A549 (cell line): ENCODE measurements at regions not wholly inside any gene's neighbourhood (a gene's known extent, or its start where the extent isn't known, plus 50 kb on each side); places are given as distances from the start of the nearest gene placed in this dataset.

ENCODE experiments used
- ATAC-seq, 2 experiments: fragments of 200-7000 bp in 1 of 2; fragments of >200 bp in 1 of 2; cut with Nextera tagmentation in 1 of 2; cut with Tn5 transposase in 1 of 2; 3 replicates each; pipeline versions ENCODE4 v1.8.0 to v1.9.1; 2018 to 2020; ENCODE audit warnings: mild to moderate bottlenecking in 1 of 2, moderate library complexity in 1 of 2
- CTCF ChIA-PET: fragments of 300-600 bp; sonication (Branson Sonifier 250); formaldehyde crosslinking; extraction: SDS; loops from one replicate; lab custom pipeline; 2021; ENCODE audit warnings: antibody characterized with exemption, inconsistent platforms; lab: Yijun Ruan, JAX
- POLR2A ChIA-PET: fragments of 350-600 bp; formaldehyde crosslinking; extraction: SDS; loops from one replicate; lab custom pipeline; 2021; ENCODE audit warnings: antibody characterized with exemption, inconsistent platforms; lab: Yijun Ruan, JAX
- DNase-seq, 2 experiments: peaks; one replicate each; pipeline versions ENCODE4 v3.0.0 to v3.0.0-alpha.2; 2011 to 2016; ENCODE audit warnings: low read depth in 1 of 2, low spot score in 1 of 2
- FAIRE-seq: peaks from 2 replicates; lab custom pipeline; 2011; peaks lifted over from hg19 to GRCh38; lab: Jason Lieb, UNC
- H3K27ac ChIP-seq, 2 experiments: fragments of >200 bp; sonication (Bioruptor Twin); formaldehyde crosslinking; 3 replicates each; pipeline ENCODE4 v1.5.1; 2016 to 2017
- H3K4me1 ChIP-seq: fragments of >200 bp; sonication (Bioruptor Twin); formaldehyde crosslinking; 3 replicates; pipeline ENCODE4 v1.6.1; 2016
- H3K4me2 ChIP-seq: fragments of >200 bp; sonication (Bioruptor Twin); formaldehyde crosslinking; 3 replicates; pipeline ENCODE4 v1.6.1; 2016
- H3K4me3 ChIP-seq: fragments of >200 bp; sonication (Bioruptor Twin); formaldehyde crosslinking; 3 replicates; pipeline ENCODE4 v1.5.1; 2016
- H3K9me3 ChIP-seq: fragments of >200 bp; sonication (Bioruptor Twin); formaldehyde crosslinking; 3 replicates; pipeline ENCODE4 v1.6.1; 2016
- CBX2 ChIP-seq: fragments of 200-600 bp; sonication (generic); IDR thresholded peaks from 2 replicates; pipeline ENCODE4 v1.6.1; 2016; ENCODE audit warnings: low read depth, mild to moderate bottlenecking, borderline replicate concordance
- CHD4 ChIP-seq: fragments of 200-600 bp; sonication (generic); IDR thresholded peaks from 2 replicates; pipeline ENCODE4 v1.6.1; 2016; ENCODE audit warnings: antibody characterized with exemption, mild to moderate bottlenecking, borderline replicate concordance
- EHMT2 ChIP-seq: fragments of 200-600 bp; sonication (generic); IDR thresholded peaks from 2 replicates; pipeline ENCODE4 v1.6.1; 2016; ENCODE audit warnings: antibody characterized with exemption, low read depth, mild to moderate bottlenecking, moderate library complexity
- EP300 ChIP-seq, 2 experiments: fragments of >200 bp; sonication (Bioruptor Twin); formaldehyde crosslinking; IDR thresholded peaks; 2 replicates in 1 of 2; 3 replicates in 1 of 2; pipeline ENCODE4 v1.6.1; 2016 to 2017
- FOXS1 ChIP-seq: fragments of 250-450 bp; sonication (Bioruptor Pico); IDR thresholded peaks from 2 replicates; pipeline ENCODE4 v1.5.0; 2020; ENCODE audit warnings: mild to moderate bottlenecking, moderate library complexity
- HDAC2 ChIP-seq: fragments of 200-600 bp; sonication (generic); IDR thresholded peaks from 2 replicates; pipeline ENCODE4 v1.6.1; 2016
- HEYL ChIP-seq: fragments of 250-450 bp; sonication (Bioruptor Pico); IDR thresholded peaks from 2 replicates; pipeline ENCODE4 v1.8.0; 2021; ENCODE audit warnings: mild to moderate bottlenecking, moderate library complexity
- HOXA7 ChIP-seq: fragments of 250-450 bp; sonication (Bioruptor Pico); IDR thresholded peaks from 2 replicates; pipeline ENCODE4 v1.5.0; 2020; ENCODE audit warnings: mild to moderate bottlenecking, moderate library complexity
- JUNB ChIP-seq: fragments of >200 bp; sonication (Bioruptor Twin); formaldehyde crosslinking; IDR thresholded peaks from 2 replicates; pipeline ENCODE4 v1.6.1; 2016
- KDM5A ChIP-seq: fragments of 200-600 bp; sonication (generic); IDR thresholded peaks from 2 replicates; pipeline ENCODE4 v1.6.1; 2016; ENCODE audit warnings: antibody characterized with exemption, mild to moderate bottlenecking
- MAZ ChIP-seq: fragments of 150-350 bp; IDR thresholded peaks from 2 replicates; pipeline ENCODE4 v1.6.1; 2014; ENCODE audit warnings: antibody characterized with exemption, low read depth, low read length, borderline replicate concordance
- MYC ChIP-seq: IDR thresholded peaks from 2 replicates; pipeline ENCODE4 v1.6.1; 2012; ENCODE audit warnings: mild to moderate bottlenecking, inconsistent platforms, low read length, improper control_type of control experiment, borderline replicate concordance
- NFE2L2 ChIP-seq: fragments of 150-350 bp; conservative IDR thresholded peaks from 2 replicates; pipeline ENCODE4 v1.6.1; 2014; ENCODE audit warnings: low read length
- NPAS2 ChIP-seq: fragments of 250-450 bp; sonication (Bioruptor Pico); IDR thresholded peaks from 2 replicates; pipeline ENCODE4 v1.8.0; 2022; ENCODE audit warnings: mild to moderate bottlenecking, moderate library complexity, borderline replicate concordance
- RARB ChIP-seq: fragments of 250-450 bp; sonication (Bioruptor Pico); IDR thresholded peaks from 2 replicates; pipeline ENCODE4 v1.8.0; 2021; ENCODE audit warnings: mild to moderate bottlenecking, moderate library complexity
- RCOR1 ChIP-seq: fragments of 150-350 bp; IDR thresholded peaks from 2 replicates; pipeline ENCODE4 v1.6.1; 2014; ENCODE audit warnings: antibody characterized with exemption, low read length, low read depth
- RFX5 ChIP-seq: fragments of 450-650 bp; IDR thresholded peaks from 2 replicates; pipeline ENCODE4 v1.7.1; 2014; ENCODE audit warnings: antibody characterized with exemption, mild to moderate bottlenecking, moderate library complexity
- RNF2 ChIP-seq: fragments of 200-600 bp; sonication (generic); IDR thresholded peaks from 2 replicates; pipeline ENCODE4 v1.6.1; 2016; ENCODE audit warnings: low read depth, mild to moderate bottlenecking, antibody characterized with exemption, moderate library complexity, borderline replicate concordance
- SREBF2 ChIP-seq: fragments of 450-650 bp; IDR thresholded peaks from 2 replicates; pipeline ENCODE4 v1.6.1; 2014; ENCODE audit warnings: mild to moderate bottlenecking, moderate library complexity
- TFCP2L1 ChIP-seq: fragments of 250-450 bp; sonication (Bioruptor Pico); IDR thresholded peaks from 2 replicates; pipeline ENCODE4 v1.5.0; 2021; ENCODE audit warnings: mild to moderate bottlenecking
- ZFP36 ChIP-seq: fragments of 450-650 bp; IDR thresholded peaks from 2 replicates; pipeline ENCODE4 v1.6.1; 2014; ENCODE audit warnings: borderline replicate concordance; ENCODE audit not compliant: partially characterized antibody
- ZSCAN20 ChIP-seq: fragments of 250-450 bp; sonication (Bioruptor Pico); IDR thresholded peaks from 2 replicates; pipeline ENCODE4 v1.8.0; 2022; ENCODE audit warnings: mild to moderate bottlenecking, moderate library complexity
- WGBS: methylation state at CpG from one replicate; pipeline ENCODE4 v1.1.6; 2017; ENCODE audit errors: missing lambda C conversion rate; 5-methylcytosine and 5-hydroxymethylcytosine counted together
- TF ChIP-seq, protein P1 (sequence below): IDR thresholded peaks from 2 replicates; pipeline ENCODE4 v1.6.1; 2012
- TF ChIP-seq, protein P2 (sequence below): fragments of >200 bp; sonication (Bioruptor Twin); formaldehyde crosslinking; IDR thresholded peaks from 3 replicates; pipeline ENCODE4 v1.5.1; 2016

DNA sequence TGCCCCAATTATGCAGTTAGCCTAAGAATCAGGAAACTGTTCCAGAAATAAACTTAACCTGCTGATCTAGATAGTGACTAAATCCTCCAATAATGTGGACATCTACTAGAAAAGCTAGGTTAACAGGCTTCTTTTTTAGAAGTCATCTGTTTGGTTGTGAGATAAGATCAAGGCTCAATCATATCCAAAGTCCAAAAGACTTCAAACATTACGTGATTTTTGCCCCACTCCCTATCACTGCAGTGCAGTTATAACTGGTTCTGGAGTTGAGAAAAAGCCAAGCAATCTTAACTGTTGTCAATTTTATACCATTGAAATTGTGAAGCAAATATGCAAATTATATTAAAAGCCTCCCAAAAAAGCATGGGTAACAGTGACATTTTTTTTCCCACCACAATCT lies 781.4 kb downstream of the KLHL13 start:
- ChIA-PET POLR2A (no interaction called here), CTCF (no interaction called here)
- DNase-seq (no peak), ATAC-seq (no peak), FAIRE-seq (no peak)
- Histone ChIP-seq H3K4me1 (no peaks in the 10 kb centered on the region), H3K4me3 (no peak overlapping the region), H3K27ac (no peak overlapping the region), H3K4me2 (no peak overlapping the region), H3K9me3 (no peaks in the 10 kb centered on the region)
- TF ChIP-seq HEYL (CRISPR knock-in tag) (no peak), HDAC2 (no peak), RARB (CRISPR knock-in tag) (no peak), RNF2 (no peak)
- TF ChIP-seq, protein P1, sequence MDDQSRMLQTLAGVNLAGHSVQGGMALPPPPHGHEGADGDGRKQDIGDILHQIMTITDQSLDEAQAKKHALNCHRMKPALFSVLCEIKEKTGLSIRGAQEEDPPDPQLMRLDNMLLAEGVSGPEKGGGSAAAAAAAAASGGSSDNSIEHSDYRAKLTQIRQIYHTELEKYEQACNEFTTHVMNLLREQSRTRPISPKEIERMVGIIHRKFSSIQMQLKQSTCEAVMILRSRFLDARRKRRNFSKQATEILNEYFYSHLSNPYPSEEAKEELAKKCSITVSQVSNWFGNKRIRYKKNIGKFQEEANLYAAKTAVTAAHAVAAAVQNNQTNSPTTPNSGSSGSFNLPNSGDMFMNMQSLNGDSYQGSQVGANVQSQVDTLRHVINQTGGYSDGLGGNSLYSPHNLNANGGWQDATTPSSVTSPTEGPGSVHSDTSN: no peak
- 0% methylated on average over 1 of the region's 1 CpG for WGBS

DNA sequence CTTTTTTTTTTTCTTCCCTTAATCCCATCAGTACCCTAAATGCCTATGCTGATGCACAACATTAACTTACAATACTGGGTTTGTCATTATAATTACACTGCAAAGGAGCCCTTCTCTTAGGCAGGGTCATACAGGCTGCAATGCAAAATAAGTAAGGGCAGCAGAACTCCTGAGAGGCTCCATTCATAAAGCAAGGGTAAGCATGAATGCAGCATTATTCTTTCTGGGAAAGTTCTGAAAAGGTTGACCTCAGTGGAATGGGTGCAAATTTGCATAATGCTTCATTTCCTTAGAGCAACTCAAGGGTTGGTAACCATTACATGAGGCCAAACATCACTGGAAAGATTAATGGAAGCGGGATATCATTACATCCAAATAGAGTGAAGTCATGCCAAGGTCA lies 789.2 kb downstream of the KLHL13 start:
- CTCF ChIA-PET: no interaction called here
- no peaks in the 10 kb centered on the region for H3K9me3 ChIP-seq
- H3K27ac ChIP-seq: no peak overlapping the region
- FAIRE-seq (no peak), DNase-seq (no peak), ATAC-seq (no peak)
- TF ChIP-seq, protein P2, sequence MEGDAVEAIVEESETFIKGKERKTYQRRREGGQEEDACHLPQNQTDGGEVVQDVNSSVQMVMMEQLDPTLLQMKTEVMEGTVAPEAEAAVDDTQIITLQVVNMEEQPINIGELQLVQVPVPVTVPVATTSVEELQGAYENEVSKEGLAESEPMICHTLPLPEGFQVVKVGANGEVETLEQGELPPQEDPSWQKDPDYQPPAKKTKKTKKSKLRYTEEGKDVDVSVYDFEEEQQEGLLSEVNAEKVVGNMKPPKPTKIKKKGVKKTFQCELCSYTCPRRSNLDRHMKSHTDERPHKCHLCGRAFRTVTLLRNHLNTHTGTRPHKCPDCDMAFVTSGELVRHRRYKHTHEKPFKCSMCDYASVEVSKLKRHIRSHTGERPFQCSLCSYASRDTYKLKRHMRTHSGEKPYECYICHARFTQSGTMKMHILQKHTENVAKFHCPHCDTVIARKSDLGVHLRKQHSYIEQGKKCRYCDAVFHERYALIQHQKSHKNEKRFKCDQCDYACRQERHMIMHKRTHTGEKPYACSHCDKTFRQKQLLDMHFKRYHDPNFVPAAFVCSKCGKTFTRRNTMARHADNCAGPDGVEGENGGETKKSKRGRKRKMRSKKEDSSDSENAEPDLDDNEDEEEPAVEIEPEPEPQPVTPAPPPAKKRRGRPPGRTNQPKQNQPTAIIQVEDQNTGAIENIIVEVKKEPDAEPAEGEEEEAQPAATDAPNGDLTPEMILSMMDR: no peak
- TF ChIP-seq CHD4 (no peak), NPAS2 (CRISPR knock-in tag) (no peak), TFCP2L1 (CRISPR knock-in tag) (no peak), EP300 (IDR thresholded peaks at IDR 0.05) (no peak), NFE2L2 (no peak), HOXA7 (CRISPR knock-in tag) (no peak), CBX2 (no peak), FOXS1 (CRISPR knock-in tag) (no peak), EHMT2 (no peak), RCOR1 (no peak), KDM5A (no peak), ZFP36 (no peak), RNF2 (no peak), ZSCAN20 (CRISPR knock-in tag) (no peak)
- TF ChIP-seq, protein P1: no peak
- POLR2A ChIA-PET: no interaction called here
- WGBS: 0% methylated on average over 1 of the region's 1 CpG
- no peaks in the 10 kb centered on the region for H3K4me1 ChIP-seq
- no peak overlapping the region for H3K4me3 ChIP-seq
- H3K4me2 ChIP-seq: no peak overlapping the region

DNA sequence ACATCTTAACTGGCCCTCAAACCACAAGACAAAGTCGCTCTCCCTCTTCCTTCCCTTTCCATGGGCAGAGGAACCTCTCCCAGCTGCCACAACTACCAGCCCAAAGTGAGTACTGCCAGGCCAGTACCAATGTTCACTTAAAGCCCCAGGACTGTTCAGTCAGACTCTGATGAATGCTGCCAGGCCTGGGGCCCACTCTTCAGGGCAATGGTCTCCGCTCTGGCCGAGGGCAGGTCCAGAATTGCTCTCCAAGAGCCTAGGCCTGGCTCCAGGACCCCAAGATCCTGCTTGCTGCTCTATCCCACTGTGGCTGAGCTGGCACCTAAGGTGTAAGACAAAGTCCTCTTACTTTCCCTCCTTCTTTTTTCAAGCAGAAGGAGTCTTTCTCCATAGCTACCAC lies 790.9 kb downstream of the KLHL13 start:
- TF ChIP-seq EP300 (IDR thresholded peaks at IDR 0.05) (no peak), MYC (no peak), SREBF2 (no peak), RFX5 (no peak), JUNB (no peak), KDM5A (no peak), MAZ (no peak)
- TF ChIP-seq, all 56 proteins: peak for 0
- WGBS: 0% methylated on average over 1 of the region's 3 CpGs
- POLR2A ChIA-PET: no interaction called here
- no peaks in the 10 kb centered on the region for H3K9me3 ChIP-seq
- H3K4me2 ChIP-seq: no peak overlapping the region
- no peak overlapping the region for H3K27ac ChIP-seq
- no peaks in the 10 kb centered on the region for H3K4me1 ChIP-seq
- no peak overlapping the region for H3K4me3 ChIP-seq
- FAIRE-seq: no peak
- CTCF ChIA-PET: no interaction called here
- DNase-seq: no peak
- no peak for ATAC-seq
